22Rv1 (cell line): ENCODE measurements at regions not wholly inside any gene's neighbourhood (a gene's known extent, or its start where the extent isn't known, plus 50 kb on each side); places are given as distances from the start of the nearest gene placed in this dataset.

Experiments used
- ZFX ChIP-seq: fragments of 450-650 bp; IDR thresholded peaks from 2 replicates; pipeline ENCODE4 v1.6.1; 2017; ENCODE audit warnings: antibody characterized with exemption, borderline replicate concordance
- TF ChIP-seq, protein P1 (sequence below): fragments of 450-650 bp; IDR thresholded peaks from 2 replicates; pipeline ENCODE4 v1.5.1; 2017; ENCODE audit warnings: mild to moderate bottlenecking

DNA sequence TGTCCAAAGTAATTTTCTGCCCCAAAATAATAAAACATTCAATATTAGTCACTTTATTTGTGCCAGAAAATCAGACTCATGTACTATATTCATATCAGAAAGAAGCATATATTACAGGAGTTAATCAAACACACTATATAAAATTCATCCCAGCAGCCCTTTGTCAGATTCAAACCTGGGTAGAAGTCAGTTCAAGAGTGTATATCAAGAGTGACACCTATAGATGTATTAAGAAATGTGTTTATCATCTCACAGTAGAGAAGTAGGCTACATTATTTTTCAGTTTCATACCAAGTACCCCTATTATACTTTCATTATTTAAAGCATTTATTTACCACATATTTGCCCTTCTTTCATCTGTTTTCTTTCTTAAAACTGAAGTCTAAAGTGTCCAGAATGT is 193.2 kb upstream of the DDX18 start:
- TF ChIP-seq, protein P1, sequence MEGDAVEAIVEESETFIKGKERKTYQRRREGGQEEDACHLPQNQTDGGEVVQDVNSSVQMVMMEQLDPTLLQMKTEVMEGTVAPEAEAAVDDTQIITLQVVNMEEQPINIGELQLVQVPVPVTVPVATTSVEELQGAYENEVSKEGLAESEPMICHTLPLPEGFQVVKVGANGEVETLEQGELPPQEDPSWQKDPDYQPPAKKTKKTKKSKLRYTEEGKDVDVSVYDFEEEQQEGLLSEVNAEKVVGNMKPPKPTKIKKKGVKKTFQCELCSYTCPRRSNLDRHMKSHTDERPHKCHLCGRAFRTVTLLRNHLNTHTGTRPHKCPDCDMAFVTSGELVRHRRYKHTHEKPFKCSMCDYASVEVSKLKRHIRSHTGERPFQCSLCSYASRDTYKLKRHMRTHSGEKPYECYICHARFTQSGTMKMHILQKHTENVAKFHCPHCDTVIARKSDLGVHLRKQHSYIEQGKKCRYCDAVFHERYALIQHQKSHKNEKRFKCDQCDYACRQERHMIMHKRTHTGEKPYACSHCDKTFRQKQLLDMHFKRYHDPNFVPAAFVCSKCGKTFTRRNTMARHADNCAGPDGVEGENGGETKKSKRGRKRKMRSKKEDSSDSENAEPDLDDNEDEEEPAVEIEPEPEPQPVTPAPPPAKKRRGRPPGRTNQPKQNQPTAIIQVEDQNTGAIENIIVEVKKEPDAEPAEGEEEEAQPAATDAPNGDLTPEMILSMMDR: no peak
- TF ChIP-seq ZFX: no peak
